Muscle of arm (tissue), 1 donor: ENCODE measurements at regions not wholly inside any gene's neighbourhood (a gene's known extent, or its start where the extent isn't known, plus 50 kb on each side); places are given as distances from the start of the nearest gene placed in this dataset.
"Not testable (repeated sequence)": the region's sequence is repeated elsewhere in the genome, so short reads cannot be mapped to it uniquely, and the experiment has no call there.

ENCODE experiments used
- DNase-seq: peaks from one replicate; pipeline ENCODE4 v3.0.0-alpha.2; 2013

DNA sequence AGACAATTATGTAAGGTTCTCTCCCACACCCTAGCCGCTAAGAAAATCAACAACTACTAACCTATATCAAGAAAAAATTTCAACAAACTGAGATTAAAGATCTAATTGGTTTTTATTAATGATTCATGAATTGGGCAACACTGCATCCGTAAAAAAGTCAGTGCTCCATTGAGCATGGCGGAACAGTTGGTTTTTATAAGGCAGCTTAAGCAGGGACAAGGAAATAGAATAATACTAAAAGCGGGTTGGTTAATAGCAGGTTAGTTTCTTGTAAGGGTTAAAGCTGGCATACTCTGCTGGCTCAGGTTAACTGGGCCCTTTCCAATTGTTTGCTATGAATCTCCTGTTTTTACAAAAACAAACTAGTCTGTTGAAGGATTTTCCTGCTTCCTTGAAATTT is 202.3 kb upstream of the RASGEF1B start:
- DNase-seq = no peak

DNA sequence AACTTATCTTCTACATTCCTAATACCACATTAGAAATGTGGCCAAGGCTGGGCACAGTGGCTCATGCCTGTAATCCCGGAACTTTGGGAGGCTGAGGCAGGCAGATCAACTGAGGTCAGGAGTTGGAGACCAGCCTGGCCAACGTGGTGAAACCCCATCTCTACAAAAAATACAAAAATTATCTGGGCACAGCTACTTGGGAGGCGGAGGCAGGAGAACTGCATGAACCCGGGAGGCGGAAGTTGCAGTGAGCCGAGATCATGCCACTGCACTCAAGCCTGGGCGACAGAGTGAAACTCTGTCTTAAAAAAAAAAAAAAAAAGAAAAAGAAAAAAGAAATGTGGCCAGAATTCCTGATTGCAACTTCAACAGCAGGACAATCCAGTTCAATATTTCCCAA is 196.6 kb upstream of the RASGEF1B start:
- not testable (repeated sequence) for DNase-seq

GRCh38 chr4:81667539-81667938 is 195.8 kb upstream of the RASGEF1B start:
- DNase-seq = peak; percentile 46

- no peak for DNase-seq
Measured at GRCh38 chr4:81666491-81666890, 194.8 kb upstream of the RASGEF1B start.

- DNase-seq = no peak
Measured at GRCh38 chr4:81665649-81666048, 193.9 kb upstream of the RASGEF1B start.

DNA sequence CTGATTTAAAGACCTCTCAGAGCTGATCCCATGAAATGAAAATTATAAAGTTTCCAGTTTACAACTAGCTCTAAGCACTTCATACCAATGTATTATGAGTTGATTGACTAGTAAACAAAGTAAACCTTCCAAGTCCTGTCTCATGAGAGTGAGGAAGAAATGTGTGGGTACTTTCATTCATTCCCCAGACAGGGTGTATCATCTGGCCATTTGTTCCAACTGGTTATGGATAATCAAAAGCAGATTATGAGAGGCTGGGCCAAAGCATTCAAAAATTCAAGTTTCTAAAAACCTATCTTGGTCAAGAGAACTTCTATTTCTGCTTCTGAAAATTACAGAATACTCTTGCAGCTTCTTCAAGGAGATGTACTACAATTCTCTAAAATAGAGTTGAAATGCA is 193.3 kb upstream of the RASGEF1B start:
- DNase-seq = no peak

DNA sequence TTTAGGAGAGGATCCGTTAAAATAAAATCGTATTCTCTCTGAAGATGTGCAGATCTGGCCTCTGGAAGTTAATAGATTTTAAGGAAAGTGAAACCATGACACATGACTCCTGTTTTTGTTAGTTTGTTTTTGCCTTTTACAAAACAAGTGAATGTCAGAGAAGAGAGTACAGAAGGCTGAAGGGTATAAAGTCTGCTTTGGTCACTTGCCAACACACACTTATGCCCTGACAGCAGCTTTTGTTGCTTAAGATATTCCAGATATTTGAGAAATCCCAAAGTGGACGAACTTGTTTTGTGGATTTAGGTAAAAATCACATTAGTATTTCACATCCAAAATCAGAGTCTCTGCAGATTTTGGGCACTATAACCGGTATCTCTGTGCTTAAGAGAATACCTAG is 192.4 kb upstream of the RASGEF1B start:
- DNase-seq = no peak

- DNase-seq = no peak
Measured at GRCh38 chr4:81663368-81663767, 191.7 kb upstream of the RASGEF1B start.

DNA sequence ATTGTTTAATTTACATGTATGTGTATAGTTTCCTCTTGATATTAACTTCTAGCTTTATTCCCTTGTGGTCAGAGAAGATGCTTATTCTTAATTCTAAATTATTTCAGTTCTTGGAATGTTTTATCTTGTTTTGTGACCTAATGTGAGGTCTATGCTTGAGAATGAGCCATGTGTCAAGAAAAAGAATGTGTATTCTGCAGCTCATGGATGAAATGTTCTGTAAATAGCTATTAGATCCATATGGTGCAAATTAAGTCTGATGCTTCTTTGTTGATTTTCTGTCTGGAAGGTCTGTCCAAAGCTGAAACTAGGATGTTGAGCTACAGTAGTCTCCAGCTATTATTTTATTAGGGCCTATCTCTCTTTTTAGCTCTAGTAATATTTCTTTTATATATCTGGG is 187.3 kb upstream of the RASGEF1B start:
- no peak for DNase-seq

DNA sequence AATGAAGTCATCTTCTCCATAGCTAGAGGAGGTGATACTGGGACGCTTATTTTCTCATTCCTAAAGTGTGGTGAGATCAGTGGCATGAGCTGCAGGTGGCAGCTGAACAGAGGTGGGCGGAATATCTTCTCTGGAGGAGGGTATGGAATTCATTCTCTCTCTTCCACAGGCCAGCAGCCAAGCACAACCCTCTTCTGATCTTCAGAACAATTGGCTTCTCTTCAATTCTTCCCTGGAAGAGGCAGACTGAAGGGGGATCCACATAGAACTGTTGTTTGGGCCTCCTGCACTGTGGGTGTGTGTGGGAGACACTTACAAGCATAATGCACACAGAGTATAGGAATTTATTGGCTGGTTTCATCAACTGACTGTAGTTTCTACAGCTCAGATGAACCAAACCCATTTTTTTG is 180.4 kb upstream of the RASGEF1B start:
- DNase-seq = no peak

GRCh38 chr4:81651243-81651899 is 179.7 kb upstream of the RASGEF1B start:
- no peak for DNase-seq

DNA sequence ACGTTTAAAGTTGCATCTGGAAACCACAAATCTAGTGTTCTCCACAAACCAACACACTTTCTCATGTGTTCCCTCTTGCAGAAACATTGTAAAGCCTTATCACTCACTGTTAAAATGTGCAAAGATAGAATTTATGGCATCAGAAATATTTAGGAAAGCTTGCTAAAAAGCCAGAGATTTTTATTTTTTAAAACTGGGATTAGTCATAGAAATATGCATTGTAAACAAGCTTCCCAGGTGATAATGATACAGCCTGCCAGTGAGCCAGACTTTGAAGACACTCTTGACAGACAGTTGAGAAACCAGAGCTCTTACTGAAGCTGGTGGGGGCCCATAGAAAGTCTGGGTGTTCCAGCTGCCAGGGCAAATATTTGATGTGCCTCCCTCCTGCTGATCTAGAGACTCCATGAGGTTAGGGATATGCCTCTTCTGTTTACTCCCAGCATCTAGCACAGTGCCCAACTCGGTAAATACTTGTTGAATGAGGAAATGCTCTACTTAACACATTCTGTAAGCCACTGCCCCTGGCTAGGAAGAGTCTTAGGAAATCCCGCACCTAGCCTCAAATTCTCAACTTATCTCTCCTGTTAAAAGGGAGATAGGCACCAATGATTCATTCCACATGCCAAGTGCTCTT is 179.0 kb upstream of the RASGEF1B start:
- DNase-seq = no peak

DNA sequence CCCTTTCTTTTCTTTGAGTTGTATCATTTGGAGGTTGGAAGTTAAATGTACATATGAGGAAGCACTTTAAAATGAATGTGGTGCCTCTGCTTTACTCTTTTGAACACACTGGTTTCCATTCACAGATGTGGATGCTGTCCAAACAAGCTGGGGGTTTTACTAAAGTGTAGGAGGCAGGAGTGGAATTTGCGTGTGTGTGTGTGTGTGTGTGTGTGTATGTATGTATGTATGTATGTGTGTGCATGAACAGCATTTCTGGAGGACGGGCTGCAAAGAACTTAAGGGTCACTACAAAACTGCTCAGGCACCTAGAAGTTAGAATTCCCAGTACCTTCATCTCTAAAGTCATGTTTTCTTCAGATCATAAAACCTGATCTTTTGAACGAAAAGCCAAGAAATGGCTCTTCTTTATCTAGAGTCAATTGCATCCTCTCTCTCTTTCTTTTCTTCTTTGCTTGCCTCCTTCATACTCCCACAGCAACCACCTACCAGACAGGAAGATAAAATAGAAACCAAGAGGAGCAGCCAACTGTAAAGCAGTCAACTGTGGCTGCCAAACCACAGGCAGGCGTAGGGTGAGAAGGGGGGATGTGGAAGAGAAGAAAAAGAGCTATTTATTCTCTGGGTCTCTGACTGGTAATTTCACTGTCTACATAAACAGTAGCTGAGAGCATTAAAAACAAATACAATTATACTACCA is 177.0 kb upstream of the RASGEF1B start:
- DNase-seq = no peak

GRCh38 chr4:81647388-81647787 is 175.7 kb upstream of the RASGEF1B start:
- no peak for DNase-seq

- no peak for DNase-seq
Measured at GRCh38 chr4:81642543-81642942, 170.8 kb upstream of the RASGEF1B start.

- DNase-seq = no peak
Measured at GRCh38 chr4:81639248-81639647, 167.5 kb upstream of the RASGEF1B start.

DNA sequence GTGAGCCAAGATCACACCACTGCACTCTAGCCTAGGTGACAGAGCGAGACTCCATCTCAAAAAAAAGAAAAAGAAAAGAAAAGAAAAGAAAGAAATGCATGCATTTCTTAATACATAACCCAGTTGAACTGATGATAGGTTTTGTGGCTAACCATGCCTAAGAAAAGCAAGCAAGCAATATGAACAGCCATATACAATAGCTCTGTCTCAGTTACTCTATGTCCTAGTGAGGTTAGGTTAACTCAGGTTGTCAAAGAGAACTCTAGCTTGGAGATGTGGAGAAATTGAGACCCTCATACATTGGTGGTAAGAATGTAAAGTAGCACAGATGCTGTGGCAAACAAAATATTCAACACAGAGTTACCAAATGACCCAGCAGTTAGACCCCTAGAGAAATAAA is 167.0 kb upstream of the RASGEF1B start:
- DNase-seq = no peak

DNA sequence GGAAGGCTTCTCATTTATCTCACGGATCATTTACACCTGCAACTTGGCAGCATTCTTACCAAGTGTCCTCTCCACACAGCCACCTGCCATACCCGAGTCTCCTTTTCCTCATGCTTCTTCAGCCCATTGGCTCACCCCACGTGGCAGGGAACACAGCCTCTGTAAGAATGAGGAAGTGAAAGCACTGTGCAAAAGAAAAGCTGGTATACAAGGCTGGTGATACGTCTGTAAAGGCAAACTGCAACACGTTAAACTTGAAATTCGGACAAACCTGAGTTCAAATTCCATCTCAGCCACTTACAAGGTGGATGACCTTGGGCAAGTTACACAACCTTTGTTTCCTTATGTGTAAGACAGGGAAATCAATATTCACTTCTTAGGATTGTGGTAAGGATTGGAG is 164.0 kb upstream of the RASGEF1B start:
- no peak for DNase-seq

GRCh38 chr4:81634766-81635549 is 163.3 kb upstream of the RASGEF1B start:
- DNase-seq = no peak

GRCh38 chr4:81634165-81634564 is 162.5 kb upstream of the RASGEF1B start:
- DNase-seq = no peak

- no peak for DNase-seq
Measured at GRCh38 chr4:81632581-81633299, 161.0 kb upstream of the RASGEF1B start.

DNA sequence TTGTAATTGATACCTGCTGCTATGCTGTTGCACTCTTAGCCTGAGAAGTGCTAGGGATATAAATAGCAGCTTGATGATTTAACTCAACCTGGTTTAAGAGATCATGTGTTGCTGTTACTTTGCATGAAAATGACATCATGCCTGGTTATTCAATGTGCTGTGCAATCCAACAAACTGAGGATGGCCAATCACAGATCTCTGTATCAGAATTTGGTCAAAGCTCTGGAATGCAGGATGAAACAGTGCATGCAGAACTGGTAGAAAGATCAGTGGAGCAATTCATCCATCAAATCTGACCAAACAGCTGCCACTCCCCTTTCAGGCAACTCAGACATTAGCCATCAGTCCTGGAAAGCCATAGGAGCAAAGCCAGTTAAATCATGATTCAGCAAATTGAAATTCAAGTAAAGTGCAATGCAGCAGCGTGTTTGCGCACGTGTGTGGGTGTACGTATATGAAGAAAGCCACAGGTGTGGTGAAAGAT is 160.3 kb upstream of the RASGEF1B start:
- DNase-seq = peak; percentile 38
